HL-60 (cell line): ENCODE measurements at regions not wholly inside any gene's neighbourhood (a gene's known extent, or its start where the extent isn't known, plus 50 kb on each side); places are given as distances from the start of the nearest gene placed in this dataset.

Experiments
- CTCF ChIP-seq: IDR thresholded peaks from one replicate; pipeline ENCODE4 v1.5.1; 2011; ENCODE audit warnings: low read length, control low read depth, inconsistent platforms; ENCODE audit not compliant: insufficient read depth
- POLR2AphosphoS5 ChIP-seq: IDR thresholded peaks from 2 replicates; pipeline ENCODE4 v1.6.1; 2012; ENCODE audit warnings: low read depth
- REST ChIP-seq: IDR thresholded peaks from 2 replicates; pipeline ENCODE4 v1.6.1; 2012; ENCODE audit warnings: low read depth; ENCODE audit not compliant: insufficient replicate concordance
- SPI1 ChIP-seq: IDR thresholded peaks from 2 replicates; pipeline ENCODE4 v1.6.1; 2012; ENCODE audit warnings: low read depth, mild to moderate bottlenecking, borderline replicate concordance

- TF ChIP-seq POLR2AphosphoS5 (no peak), CTCF (no peak), REST (no peak), SPI1 (no peak)
Measured at GRCh38 chr17:62159994-62160393, 94.9 kb upstream of the MED13 start.
